K562 (cell line): ENCODE measurements at regions not wholly inside any gene's neighbourhood (a gene's known extent, or its start where the extent isn't known, plus 50 kb on each side); places are given as distances from the start of the nearest gene placed in this dataset.

Experiments
- EZH2 ChIP-seq: IDR thresholded peaks from 2 replicates; pipeline ENCODE4 v1.6.1; 2012; ENCODE audit warnings: low read depth, mild to moderate bottlenecking, inconsistent platforms, low read length, borderline replicate concordance
- MYBL2 ChIP-seq, 2 experiments: fragments of 450-650 bp in 1 of 2; sonication (generic) in 1 of 2; formaldehyde crosslinking in 1 of 2; IDR thresholded peaks; 2 replicates each; pipeline versions ENCODE4 v1.6.1 to v1.8.1; 2017 to 2022; ENCODE audit warnings: borderline replicate concordance in 1 of 2, inconsistent platforms in 1 of 2, low read depth in 1 of 2, mild to moderate bottlenecking in 1 of 2, missing genetic modification reagents in 1 of 2, moderate library complexity in 1 of 2
- POLR2AphosphoS5 ChIP-seq: IDR thresholded peaks from 2 replicates; pipeline ENCODE4 v1.6.1; 2011; ENCODE audit warnings: mild to moderate bottlenecking, low read depth, low read length, moderate library complexity; ENCODE audit not compliant: control insufficient read depth, insufficient read depth
- SIN3B ChIP-seq: fragments of 450-650 bp; IDR thresholded peaks from 2 replicates; pipeline ENCODE4 v1.6.1; 2017; ENCODE audit warnings: low read depth, mild to moderate bottlenecking, moderate library complexity
- SMC3 ChIP-seq: conservative IDR thresholded peaks from 2 replicates; pipeline ENCODE4 v1.6.1; 2011; ENCODE audit warnings: low read depth, low read length, improper control_type of control experiment; ENCODE audit not compliant: insufficient read depth
- ZNF133 ChIP-seq: fragments of 250-450 bp; sonication (Bioruptor Pico); IDR thresholded peaks from 2 replicates; pipeline ENCODE4 v1.4.0; 2020; ENCODE audit warnings: mild to moderate bottlenecking
- TF ChIP-seq, protein P1 (sequence below): sonication (generic); formaldehyde crosslinking; IDR thresholded peaks from 2 replicates; pipeline ENCODE4 v1.8.0; 2022; ENCODE audit warnings: mild to moderate bottlenecking, missing genetic modification reagents
- TF ChIP-seq, protein P2 (sequence below), 3 experiments: IDR thresholded peaks in 2 of 3; conservative IDR thresholded peaks in 1 of 3; 2 replicates each; pipeline ENCODE4 v1.5.1; 2011 to 2012; ENCODE audit warnings: low read length in 3 of 3, mild to moderate bottlenecking in 3 of 3, control low read depth in 2 of 3, improper control_type of control experiment in 1 of 3, inconsistent platforms in 1 of 3, low read depth in 1 of 3, mixed read lengths in 1 of 3, moderate library complexity in 1 of 3; ENCODE audit not compliant: insufficient read depth in 2 of 3
- TF ChIP-seq, protein P3 (sequence below), 2 experiments: fragments of 450-650 bp in 1 of 2; sonication (generic) in 1 of 2; formaldehyde crosslinking; conservative IDR thresholded peaks; 2 replicates each; pipeline versions ENCODE4 v1.4.0 to v1.8.1; 2020 to 2022; ENCODE audit warnings: mild to moderate bottlenecking in 1 of 2, missing genetic modification reagents in 1 of 2
- TF ChIP-seq, protein P4 (sequence below), 2 experiments: fragments of 450-650 bp in 1 of 2; sonication (generic) in 1 of 2; formaldehyde crosslinking in 1 of 2; IDR thresholded peaks in 1 of 2; conservative IDR thresholded peaks in 1 of 2; 2 replicates each; pipeline versions ENCODE4 v1.6.1 to v1.8.1; 2016 to 2023; ENCODE audit warnings: mild to moderate bottlenecking in 2 of 2, moderate library complexity in 2 of 2, inconsistent platforms in 1 of 2, missing genetic modification reagents in 1 of 2
- TF ChIP-seq, protein P5 (sequence below): IDR thresholded peaks from 2 replicates; pipeline ENCODE4 v1.6.1; 2016; ENCODE audit warnings: missing genetic modification characterization, missing compliant biosample characterization

DNA sequence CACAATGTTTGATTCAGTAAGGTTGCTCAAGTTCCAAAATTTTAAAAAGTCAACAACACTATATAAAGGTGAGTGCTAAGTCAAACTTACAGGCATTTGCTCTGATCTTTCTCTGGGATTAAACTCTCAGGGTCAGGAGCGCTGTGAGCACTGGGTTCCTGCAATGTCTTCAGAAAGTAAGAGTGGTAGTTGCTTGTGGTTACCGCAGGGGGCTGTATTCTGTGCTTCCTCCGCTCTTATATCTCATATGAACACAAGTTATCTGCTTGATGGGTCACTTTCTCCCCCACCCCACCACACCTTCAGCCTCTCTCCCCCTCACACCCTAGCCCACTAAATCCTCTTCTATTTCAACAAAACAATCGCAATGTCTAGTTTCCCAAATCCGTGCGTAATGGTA lies 116.4 kb upstream of the IGSF1 start:
- TF ChIP-seq, protein P1, sequence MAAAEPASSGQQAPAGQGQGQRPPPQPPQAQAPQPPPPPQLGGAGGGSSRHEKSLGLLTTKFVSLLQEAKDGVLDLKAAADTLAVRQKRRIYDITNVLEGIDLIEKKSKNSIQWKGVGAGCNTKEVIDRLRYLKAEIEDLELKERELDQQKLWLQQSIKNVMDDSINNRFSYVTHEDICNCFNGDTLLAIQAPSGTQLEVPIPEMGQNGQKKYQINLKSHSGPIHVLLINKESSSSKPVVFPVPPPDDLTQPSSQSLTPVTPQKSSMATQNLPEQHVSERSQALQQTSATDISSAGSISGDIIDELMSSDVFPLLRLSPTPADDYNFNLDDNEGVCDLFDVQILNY: no peak
- TF ChIP-seq, protein P2, sequence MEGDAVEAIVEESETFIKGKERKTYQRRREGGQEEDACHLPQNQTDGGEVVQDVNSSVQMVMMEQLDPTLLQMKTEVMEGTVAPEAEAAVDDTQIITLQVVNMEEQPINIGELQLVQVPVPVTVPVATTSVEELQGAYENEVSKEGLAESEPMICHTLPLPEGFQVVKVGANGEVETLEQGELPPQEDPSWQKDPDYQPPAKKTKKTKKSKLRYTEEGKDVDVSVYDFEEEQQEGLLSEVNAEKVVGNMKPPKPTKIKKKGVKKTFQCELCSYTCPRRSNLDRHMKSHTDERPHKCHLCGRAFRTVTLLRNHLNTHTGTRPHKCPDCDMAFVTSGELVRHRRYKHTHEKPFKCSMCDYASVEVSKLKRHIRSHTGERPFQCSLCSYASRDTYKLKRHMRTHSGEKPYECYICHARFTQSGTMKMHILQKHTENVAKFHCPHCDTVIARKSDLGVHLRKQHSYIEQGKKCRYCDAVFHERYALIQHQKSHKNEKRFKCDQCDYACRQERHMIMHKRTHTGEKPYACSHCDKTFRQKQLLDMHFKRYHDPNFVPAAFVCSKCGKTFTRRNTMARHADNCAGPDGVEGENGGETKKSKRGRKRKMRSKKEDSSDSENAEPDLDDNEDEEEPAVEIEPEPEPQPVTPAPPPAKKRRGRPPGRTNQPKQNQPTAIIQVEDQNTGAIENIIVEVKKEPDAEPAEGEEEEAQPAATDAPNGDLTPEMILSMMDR (IDR thresholded peaks at IDR 0.05 in 2 of 3, conservative IDR thresholded peaks at IDR 0.05 in 1 of 3; ENCODE audit: insufficient read depth in 2 of 3, low read depth in 1 of 3, low read length in 3 of 3): peak; percentile 6 to 39 (median 38); a peak in 2 of 6 replicates
- no peak for TF ChIP-seq MYBL2 (IDR thresholded peaks at IDR 0.05; ENCODE audit: low read depth)
- TF ChIP-seq MYBL2 (CRISPR knock-in tag; IDR thresholded peaks at IDR 0.05; ENCODE audit: borderline replicate concordance): no peak
- no peak for TF ChIP-seq ZNF133 (CRISPR knock-in tag)
- TF ChIP-seq, protein P3, sequence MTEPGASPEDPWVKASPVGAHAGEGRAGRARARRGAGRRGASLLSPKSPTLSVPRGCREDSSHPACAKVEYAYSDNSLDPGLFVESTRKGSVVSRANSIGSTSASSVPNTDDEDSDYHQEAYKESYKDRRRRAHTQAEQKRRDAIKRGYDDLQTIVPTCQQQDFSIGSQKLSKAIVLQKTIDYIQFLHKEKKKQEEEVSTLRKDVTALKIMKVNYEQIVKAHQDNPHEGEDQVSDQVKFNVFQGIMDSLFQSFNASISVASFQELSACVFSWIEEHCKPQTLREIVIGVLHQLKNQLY (CRISPR knock-in tag; conservative IDR thresholded peaks at IDR 0.05): no peak
- TF ChIP-seq EZH2: no peak
- no peak for TF ChIP-seq POLR2AphosphoS5
- TF ChIP-seq SIN3B: no peak
- TF ChIP-seq, protein P4, sequence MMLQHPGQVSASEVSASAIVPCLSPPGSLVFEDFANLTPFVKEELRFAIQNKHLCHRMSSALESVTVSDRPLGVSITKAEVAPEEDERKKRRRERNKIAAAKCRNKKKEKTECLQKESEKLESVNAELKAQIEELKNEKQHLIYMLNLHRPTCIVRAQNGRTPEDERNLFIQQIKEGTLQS (IDR thresholded peaks at IDR 0.05): no peak
- TF ChIP-seq, protein P4 (CRISPR knock-in tag; conservative IDR thresholded peaks at IDR 0.05): no peak
- TF ChIP-seq, protein P5, sequence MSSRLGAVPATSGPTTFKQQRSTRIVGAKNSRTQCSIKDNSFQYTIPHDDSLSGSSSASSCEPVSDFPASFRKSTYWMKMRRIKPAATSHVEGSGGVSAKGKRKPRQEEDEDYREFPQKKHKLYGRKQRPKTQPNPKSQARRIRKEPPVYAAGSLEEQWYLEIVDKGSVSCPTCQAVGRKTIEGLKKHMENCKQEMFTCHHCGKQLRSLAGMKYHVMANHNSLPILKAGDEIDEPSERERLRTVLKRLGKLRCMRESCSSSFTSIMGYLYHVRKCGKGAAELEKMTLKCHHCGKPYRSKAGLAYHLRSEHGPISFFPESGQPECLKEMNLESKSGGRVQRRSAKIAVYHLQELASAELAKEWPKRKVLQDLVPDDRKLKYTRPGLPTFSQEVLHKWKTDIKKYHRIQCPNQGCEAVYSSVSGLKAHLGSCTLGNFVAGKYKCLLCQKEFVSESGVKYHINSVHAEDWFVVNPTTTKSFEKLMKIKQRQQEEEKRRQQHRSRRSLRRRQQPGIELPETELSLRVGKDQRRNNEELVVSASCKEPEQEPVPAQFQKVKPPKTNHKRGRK (tag): no peak
- no peak for TF ChIP-seq SMC3
